HG02884 (cell line): ENCODE measurements at regions not wholly inside any gene's neighbourhood (a gene's known extent, or its start where the extent isn't known, plus 50 kb on each side); places are given as distances from the start of the nearest gene placed in this dataset.

Experiments used
- ATAC-seq: cut with Tn5 transposase; IDR thresholded peaks from one replicate; pipeline ENCODE4 v1.9.1; 2021; ENCODE audit warnings: mild to moderate bottlenecking, moderate library complexity; ENCODE audit not compliant: unreplicated experiment

GRCh38 chr13:85314686-85315085 lies 484.5 kb downstream of the SLITRK6 start:
- ATAC-seq: no peak

GRCh38 chr13:85313761-85314503 lies 485.3 kb downstream of the SLITRK6 start:
- ATAC-seq: no peak

GRCh38 chr13:85312071-85312470 lies 487.1 kb downstream of the SLITRK6 start:
- no peak for ATAC-seq

DNA sequence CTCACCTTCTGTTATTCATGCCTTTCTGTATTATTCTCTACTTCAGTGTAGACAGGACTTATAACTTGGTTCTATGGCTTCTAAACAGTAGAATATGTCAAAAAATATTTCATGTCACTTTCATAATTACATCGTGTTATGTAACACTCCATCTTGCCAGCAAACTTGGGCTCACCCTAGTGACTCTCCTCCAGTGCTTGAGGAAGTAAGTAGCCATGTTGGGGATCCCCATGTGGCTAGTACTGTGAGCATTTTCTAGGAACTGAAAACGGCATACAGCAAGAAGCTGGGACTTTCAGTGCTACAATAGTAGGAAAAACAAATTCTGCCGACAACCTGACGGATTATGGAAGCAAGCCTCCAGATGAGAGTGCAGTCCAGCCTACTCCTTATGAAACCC lies 495.6 kb downstream of the SLITRK6 start:
- no peak for ATAC-seq

DNA sequence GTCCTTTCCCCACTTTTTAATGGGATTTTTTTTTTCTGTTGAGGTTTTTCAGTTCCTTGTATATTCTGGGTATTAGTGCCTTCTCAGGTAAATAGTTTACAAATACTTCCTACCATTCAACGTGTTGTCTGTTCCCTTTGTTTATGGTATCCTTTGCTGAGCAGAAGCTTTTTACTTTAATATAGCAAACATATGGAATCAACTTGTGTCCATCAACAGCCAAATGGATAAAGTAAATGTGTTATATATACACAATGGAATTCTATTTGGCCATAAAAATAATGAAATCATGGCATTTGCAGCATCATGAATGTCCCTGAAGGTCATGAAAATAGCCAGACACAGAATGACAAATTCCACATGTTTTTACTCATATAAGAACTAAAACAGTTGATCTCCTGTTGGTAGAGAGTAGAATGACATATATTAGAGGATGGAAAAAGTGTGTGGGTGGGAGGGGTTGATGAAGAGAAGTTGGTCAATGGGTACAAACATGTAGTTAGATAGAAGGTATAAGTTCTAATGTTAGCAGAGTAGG lies 500.8 kb downstream of the SLITRK6 start:
- ATAC-seq: no peak

- ATAC-seq: no peak
Measured at GRCh38 chr13:85288698-85289097, 510.5 kb downstream of the SLITRK6 start.

DNA sequence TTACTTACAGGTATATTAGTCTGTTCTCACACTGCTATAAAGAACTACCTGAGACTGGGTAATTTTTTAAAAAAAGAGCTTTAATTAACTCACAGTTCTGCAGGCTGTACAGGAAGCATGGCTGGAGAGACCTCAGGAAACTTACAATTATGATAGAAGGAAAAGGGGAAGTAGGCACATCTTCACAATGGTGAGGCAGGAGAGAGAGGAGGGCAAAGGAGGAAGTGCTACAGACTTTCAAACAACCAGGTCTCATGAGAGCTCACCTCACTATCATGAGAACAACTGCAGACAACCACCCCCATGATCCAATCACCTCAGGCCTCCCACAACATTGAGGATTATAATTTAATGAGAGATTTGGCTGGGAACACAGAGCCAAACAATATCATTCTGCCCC lies 511.7 kb downstream of the SLITRK6 start:
- no peak for ATAC-seq

DNA sequence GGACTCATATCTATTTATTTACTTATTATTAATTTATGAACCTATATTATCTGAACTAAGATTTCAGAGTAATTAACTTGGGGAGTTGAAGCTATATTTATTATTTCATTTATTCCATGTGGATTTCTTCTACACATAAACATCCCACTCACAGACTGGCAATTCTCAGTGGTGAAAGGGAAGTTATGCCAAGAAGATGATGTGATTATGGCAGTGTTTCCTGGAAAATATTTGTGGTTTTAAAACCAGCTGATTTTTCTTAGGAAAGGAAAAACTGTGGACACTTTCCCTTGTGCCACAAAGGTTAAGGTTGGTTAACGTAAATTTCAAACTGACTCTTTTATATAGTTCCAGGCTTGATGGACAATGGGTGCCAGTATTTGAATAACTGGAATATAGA lies 513.1 kb downstream of the SLITRK6 start:
- no peak for ATAC-seq

DNA sequence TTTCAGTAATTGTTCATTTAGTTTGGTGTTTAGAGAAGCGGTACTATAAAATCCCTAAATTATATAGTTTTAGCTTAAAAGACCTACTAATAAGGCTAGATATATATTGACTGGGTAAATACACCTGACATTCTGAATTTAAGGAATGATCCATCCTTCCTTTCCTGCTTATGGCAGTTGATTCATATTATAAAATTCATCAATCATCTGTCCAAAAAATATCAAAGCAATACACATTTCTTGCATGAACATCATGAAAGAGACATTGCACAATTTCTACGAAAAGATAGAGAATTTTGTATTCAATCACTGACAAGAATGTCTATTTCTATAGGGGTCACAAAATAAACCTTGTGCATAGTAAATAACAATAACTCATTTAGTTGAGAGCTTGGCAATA lies 514.9 kb downstream of the SLITRK6 start:
- ATAC-seq: no peak

GRCh38 chr13:85283408-85283807 lies 515.8 kb downstream of the SLITRK6 start:
- ATAC-seq: no peak

- ATAC-seq: no peak
Measured at GRCh38 chr13:85282876-85283275, 516.3 kb downstream of the SLITRK6 start.

DNA sequence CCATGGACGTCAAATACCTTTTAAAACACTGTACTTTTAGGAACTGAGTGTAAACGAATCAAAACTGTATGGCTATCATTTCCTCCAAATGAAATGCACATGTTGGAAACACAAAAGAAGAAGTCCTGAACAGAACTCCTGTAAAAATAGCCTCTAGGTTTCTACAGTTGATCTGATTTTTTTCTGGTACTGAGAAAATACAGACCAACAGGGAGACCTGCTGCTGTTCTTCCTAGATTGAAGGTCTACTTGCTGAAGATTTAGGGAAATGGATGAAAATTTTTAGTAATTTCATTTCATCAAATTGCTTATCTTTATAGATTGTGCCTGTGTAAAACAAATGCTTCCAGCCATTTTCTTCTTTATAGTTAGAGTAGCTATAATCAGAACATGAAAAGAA lies 520.4 kb downstream of the SLITRK6 start:
- no peak for ATAC-seq

DNA sequence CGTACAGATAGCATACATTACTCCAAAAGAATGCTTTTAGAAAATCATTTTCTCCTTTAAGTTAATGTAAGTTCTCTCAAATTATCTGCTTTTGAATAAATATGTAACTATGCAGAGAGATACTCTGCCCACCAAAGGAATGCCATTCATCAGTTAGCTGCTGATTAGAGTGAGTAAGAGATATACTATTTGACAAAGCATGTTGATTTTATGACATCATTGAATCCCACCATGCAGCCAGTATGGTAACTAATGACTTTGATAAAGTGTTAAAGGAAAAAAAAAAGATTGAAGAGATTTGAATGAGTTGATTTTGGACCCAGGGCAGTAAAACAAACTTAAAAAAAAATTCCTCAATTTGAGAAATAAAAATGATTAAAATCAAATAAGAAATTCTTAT lies 521.5 kb downstream of the SLITRK6 start:
- ATAC-seq: no peak

DNA sequence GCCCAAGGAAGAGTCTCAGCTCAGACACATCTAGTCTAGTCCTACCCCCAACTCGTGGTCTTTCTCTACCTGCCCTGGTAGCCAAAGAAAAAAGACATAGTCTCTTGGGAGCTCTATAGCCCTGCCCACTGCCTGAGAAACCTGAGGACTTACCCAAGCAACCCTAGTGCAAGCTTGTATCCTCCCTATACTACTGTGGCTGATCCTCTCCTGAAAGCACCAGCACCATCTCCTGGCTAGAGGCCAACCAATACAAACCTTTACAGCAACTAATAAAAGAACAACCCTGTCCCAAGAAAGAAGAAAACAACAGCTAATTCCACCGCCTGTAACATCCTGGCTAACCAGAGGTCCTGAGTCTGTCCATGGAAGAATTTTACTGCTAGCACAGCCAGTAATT lies 532.4 kb downstream of the SLITRK6 start:
- ATAC-seq: no peak

GRCh38 chr13:85266331-85266730 lies 532.9 kb downstream of the SLITRK6 start:
- ATAC-seq: no peak

DNA sequence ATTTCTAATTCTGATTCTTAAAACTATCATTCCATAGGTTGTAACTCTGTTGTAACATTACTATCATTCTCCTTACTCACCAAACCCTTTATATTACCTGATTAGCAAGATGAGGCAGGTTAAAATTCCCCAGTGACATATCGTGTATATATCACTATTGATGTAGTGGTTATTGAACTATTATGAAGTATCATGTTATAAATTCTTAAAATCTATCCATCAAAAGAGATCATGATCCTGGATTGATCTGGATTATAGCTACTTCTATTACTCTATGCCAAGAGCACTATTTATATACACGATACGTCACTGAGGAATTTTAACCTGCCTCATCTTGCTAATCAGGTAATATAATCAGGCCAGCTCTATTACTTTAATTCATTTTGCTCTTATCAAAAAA lies 533.9 kb downstream of the SLITRK6 start:
- ATAC-seq: no peak

GRCh38 chr13:85262499-85262898 lies 536.7 kb downstream of the SLITRK6 start:
- ATAC-seq: no peak

DNA sequence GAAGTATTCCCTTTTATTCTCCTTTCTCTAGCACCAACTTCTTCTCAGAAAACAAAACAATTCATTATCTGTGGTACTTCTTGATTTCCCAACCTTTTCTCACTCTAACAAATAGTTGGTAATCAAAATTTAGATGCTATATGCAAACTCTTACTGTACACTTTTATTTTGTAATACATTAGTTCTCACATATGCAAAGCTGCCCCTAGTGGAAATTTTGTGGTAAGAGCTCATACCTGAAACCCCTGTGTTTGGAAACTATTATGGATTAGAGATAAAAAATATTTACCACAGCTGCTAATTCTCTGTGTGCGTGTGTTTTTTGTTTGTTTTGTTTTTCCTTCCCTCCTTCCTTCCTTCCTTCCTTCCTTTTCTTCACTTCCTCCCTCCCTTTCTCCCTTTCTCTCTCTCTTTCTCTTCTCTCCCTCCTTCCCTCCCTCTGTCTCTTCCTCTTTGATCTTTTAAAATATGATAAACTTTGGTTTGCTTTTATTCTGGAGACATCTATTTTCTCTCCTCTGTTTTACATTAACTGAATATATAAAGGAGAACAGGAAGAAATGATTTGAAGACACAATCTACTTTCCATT lies 537.4 kb downstream of the SLITRK6 start:
- ATAC-seq: no peak

DNA sequence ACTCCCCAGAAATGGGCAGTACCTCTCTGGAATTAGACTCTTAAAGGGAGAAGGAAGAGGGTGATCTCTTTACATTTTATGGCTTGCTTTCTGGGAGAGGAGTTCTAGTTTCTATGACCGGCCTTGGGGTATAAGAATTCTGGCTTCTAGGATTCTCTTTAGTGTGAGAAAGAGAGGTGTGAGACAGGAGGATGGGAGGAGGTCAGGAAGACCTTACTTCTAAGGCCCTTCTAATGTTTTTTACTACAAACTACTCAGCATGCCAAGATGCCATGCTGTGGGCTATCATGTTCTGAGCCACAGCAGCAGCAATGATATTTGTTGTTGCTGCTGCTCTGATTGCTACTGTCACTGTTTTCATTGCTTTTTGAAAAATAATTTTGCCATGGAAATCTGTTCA lies 538.3 kb downstream of the SLITRK6 start:
- ATAC-seq: no peak

DNA sequence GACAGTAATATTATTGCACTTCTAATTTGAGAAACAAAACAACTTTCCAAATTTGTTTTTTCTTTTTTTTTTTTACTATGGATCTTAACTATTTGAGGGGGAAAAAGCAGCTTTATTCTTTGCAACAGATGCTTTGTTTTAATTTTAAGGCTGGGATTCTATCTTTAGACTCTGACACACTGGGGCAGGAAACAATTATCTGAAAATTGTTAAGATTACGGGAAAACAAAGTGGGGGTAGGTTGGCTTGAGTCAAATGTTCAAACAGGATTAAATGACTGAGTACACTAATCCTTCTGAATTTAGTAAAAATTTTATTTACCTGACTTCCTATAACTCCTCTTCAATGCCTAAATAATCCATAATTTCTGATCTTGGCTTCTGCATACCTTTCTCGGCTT lies 543.2 kb downstream of the SLITRK6 start:
- no peak for ATAC-seq

DNA sequence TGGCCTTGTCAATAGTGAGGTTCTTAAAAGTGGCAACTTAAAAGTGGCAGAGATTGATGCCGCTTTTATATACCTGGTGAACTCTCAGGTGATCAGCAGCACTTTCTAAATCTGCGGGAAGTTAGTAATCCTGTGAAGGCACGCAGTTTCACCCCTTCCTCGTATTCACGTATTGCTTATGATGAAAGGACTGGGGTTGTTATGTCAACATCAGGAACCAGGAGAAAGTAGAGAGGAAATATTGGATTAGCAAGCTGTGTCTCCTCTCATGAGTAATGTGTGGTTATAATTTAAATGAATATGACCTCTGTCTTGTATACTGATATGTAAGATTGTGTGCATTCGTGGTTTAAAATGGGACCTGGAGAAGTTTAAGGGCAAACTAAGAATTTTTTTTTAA lies 544.6 kb downstream of the SLITRK6 start:
- no peak for ATAC-seq

DNA sequence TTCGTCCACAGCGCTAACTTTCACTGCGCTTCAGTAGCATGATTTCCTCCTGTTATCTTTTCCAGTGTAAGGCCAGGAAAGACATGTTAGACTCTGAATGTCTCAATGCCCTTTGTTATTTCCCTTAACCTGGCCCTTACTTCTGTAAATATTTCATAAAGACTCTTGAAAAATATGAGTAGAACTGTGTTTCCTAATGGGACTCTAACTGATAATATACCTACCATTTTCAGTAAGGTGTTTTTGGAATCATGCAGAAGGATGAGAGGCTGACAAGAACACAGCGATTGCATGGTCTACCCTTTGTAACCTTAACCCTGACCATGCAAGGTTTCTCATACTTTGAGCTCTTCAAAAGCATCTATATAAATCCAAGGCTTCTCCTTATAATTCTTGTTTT lies 550.1 kb downstream of the SLITRK6 start:
- ATAC-seq: no peak

DNA sequence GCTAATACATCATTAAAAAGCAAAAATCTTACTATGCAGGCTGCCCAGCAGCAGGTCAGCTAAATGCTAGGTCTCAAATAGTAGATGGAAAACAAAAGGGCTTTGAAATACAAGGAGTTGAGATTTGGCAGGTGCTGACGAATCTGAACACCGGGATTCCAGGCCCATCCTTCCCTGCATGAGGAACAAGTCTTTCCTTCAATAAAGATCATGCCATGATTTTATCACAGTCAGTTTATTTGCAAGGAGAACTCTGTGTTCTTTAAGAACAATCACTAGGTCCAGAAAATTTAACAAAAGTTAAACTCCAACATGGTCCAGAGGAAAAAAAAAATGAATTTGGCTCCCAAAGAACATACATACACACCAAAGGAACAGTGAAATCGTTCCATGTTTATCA lies 551.4 kb downstream of the SLITRK6 start:
- no peak for ATAC-seq
